LNCAP (cell line): ENCODE measurements at regions not wholly inside any gene's neighbourhood (a gene's known extent, or its start where the extent isn't known, plus 50 kb on each side); places are given as distances from the start of the nearest gene placed in this dataset.

Source experiments
- CTCF ChIP-seq: fragments of 450-650 bp; IDR thresholded peaks from 2 replicates; pipeline ENCODE4 v1.5.1; 2017; ENCODE audit warnings: mild to moderate bottlenecking

GRCh38 chr22:48895831-48896765, 931.6 kb downstream of the BRD1 start:
- no peak for TF ChIP-seq CTCF

- TF ChIP-seq CTCF = no peak
These were observed 932.3 kb downstream of the BRD1 start for GRCh38 chr22:48895336-48895735.

GRCh38 chr22:48894804-48895250, 932.8 kb downstream of the BRD1 start:
- no peak for TF ChIP-seq CTCF

GRCh38 chr22:48894064-48894671, 933.5 kb downstream of the BRD1 start:
- peak; percentile 36 for TF ChIP-seq CTCF

GRCh38 chr22:48893288-48894063, 934.2 kb downstream of the BRD1 start:
- TF ChIP-seq CTCF = no peak

- TF ChIP-seq CTCF = no peak
These were observed 934.9 kb downstream of the BRD1 start for GRCh38 chr22:48892578-48893287.
